GM12872 (cell line): ENCODE measurements at regions not wholly inside any gene's neighbourhood (a gene's known extent, or its start where the extent isn't known, plus 50 kb on each side); places are given as distances from the start of the nearest gene placed in this dataset.

Source experiments
- CTCF ChIP-seq: IDR thresholded peaks from 3 replicates; pipeline ENCODE4 v1.5.1; 2011; ENCODE audit warnings: low read depth, mild to moderate bottlenecking, low read length, moderate library complexity; ENCODE audit not compliant: insufficient read depth

- TF ChIP-seq CTCF = no peak
These were observed 165.7 kb downstream of the ERMARD start for GRCh38 chr6:169917153-169917552.

- no peak for TF ChIP-seq CTCF
These were observed 164.5 kb downstream of the ERMARD start for GRCh38 chr6:169915769-169916550.

- TF ChIP-seq CTCF = no peak
These were observed 161.7 kb downstream of the ERMARD start for GRCh38 chr6:169913096-169913638.

- no peak for TF ChIP-seq CTCF
These were observed 161.1 kb downstream of the ERMARD start for GRCh38 chr6:169912266-169913095.

- no peak for TF ChIP-seq CTCF
These were observed 160.1 kb downstream of the ERMARD start for GRCh38 chr6:169911264-169912263.

- TF ChIP-seq CTCF = no peak
These were observed 157.7 kb downstream of the ERMARD start for GRCh38 chr6:169909113-169909512.
